Vagina (tissue), 2 donors: ENCODE measurements at regions not wholly inside any gene's neighbourhood (a gene's known extent, or its start where the extent isn't known, plus 50 kb on each side); places are given as distances from the start of the nearest gene placed in this dataset.

Source experiments
- CTCF ChIP-seq, 3 experiments: fragments of 450-650 bp in 2 of 3; fragments of 200-600 bp in 1 of 3; sonication (generic) in 1 of 3; IDR thresholded peaks; one replicate each; pipeline ENCODE4 v1.5.1; 2017 to 2019; ENCODE audit warnings: antibody characterized with exemption in 3 of 3, mild to moderate bottlenecking in 2 of 3, moderate library complexity in 2 of 3
- POLR2A ChIP-seq, 2 donors: fragments of 450-650 bp; IDR thresholded peaks; one replicate each; pipeline ENCODE4 v1.6.1; 2017; ENCODE audit warnings: antibody characterized with exemption in 2 of 2, mild to moderate bottlenecking in 2 of 2, moderate library complexity in 2 of 2
- POLR2AphosphoS5 ChIP-seq, 2 donors: sonication (generic); formaldehyde crosslinking; IDR thresholded peaks; one replicate each; pipeline ENCODE4 v1.9.0; 2017; ENCODE audit warnings: antibody characterized with exemption in 2 of 2, mild to moderate bottlenecking in 2 of 2, low read depth in 1 of 2; ENCODE audit not compliant: insufficient read depth in 1 of 2

- no peak for TF ChIP-seq CTCF (IDR thresholded peaks at IDR 0.05)
- no peak for TF ChIP-seq POLR2AphosphoS5 (IDR thresholded peaks at IDR 0.05; ENCODE audit: insufficient read depth in 1 of 2, low read depth in 1 of 2)
- no peak for TF ChIP-seq POLR2A (IDR thresholded peaks at IDR 0.05)
Observed at GRCh38 chr10:125543796-125544195, 139.2 kb downstream of the TEX36 start.
